Endothelial cell of umbilical vein (primary cell): ENCODE measurements at regions not wholly inside any gene's neighbourhood (a gene's known extent, or its start where the extent isn't known, plus 50 kb on each side); places are given as distances from the start of the nearest gene placed in this dataset.

Experiments used
- POLR2A ChIP-seq: IDR thresholded peaks from 2 replicates; pipeline ENCODE4 v1.6.1; 2012; ENCODE audit warnings: low read depth, mild to moderate bottlenecking, control low read depth, low read length
- POLR2AphosphoS5 ChIP-seq: IDR thresholded peaks from 2 replicates; pipeline ENCODE4 v1.6.1; 2012; ENCODE audit warnings: low read depth, mild to moderate bottlenecking, control low read depth, low read length, moderate library complexity; ENCODE audit not compliant: insufficient read depth
- TF ChIP-seq, protein P1 (sequence below), 2 donors: IDR thresholded peaks; 1 replicate in 1 of 2; 2 replicates in 1 of 2; pipeline ENCODE4 v1.5.1; 2011; ENCODE audit warnings: low read length in 2 of 2, mild to moderate bottlenecking in 2 of 2, moderate library complexity in 2 of 2, control low read depth in 1 of 2, inconsistent platforms in 1 of 2, low read depth in 1 of 2; ENCODE audit not compliant: insufficient read depth in 1 of 2; ENCODE audit errors: extremely low read depth in 1 of 2

DNA sequence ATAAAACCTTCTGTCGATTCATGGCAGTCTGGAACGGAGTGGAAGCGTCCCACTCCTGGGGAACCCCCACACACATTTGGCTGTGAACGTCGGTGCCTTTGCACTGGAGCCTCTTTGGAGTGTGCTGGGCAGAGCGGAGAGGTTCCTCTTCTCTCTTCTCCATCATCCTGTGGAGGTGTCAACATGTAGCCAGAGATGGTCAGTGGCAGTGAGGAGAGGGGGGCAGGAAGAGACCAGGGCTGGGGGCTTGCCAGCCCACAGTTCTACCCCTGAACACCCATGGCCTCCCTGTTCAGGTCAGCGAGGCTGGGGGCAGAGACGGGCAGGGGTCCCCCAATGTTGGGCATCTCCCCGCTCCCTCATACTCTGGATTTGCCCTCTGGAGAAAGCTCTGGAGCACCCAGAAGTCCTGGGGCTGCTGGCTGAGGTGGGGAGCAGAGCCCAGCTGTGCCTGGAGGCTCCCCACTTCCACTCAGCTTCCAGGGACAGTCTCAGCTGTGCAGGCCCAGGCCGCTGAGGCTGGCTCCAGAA is 223.7 kb downstream of the SEC14L1 start:
- TF ChIP-seq, protein P1, sequence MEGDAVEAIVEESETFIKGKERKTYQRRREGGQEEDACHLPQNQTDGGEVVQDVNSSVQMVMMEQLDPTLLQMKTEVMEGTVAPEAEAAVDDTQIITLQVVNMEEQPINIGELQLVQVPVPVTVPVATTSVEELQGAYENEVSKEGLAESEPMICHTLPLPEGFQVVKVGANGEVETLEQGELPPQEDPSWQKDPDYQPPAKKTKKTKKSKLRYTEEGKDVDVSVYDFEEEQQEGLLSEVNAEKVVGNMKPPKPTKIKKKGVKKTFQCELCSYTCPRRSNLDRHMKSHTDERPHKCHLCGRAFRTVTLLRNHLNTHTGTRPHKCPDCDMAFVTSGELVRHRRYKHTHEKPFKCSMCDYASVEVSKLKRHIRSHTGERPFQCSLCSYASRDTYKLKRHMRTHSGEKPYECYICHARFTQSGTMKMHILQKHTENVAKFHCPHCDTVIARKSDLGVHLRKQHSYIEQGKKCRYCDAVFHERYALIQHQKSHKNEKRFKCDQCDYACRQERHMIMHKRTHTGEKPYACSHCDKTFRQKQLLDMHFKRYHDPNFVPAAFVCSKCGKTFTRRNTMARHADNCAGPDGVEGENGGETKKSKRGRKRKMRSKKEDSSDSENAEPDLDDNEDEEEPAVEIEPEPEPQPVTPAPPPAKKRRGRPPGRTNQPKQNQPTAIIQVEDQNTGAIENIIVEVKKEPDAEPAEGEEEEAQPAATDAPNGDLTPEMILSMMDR (IDR thresholded peaks at IDR 0.05; ENCODE audit: extremely low read depth in 1 of 2, insufficient read depth in 1 of 2, low read depth in 1 of 2, low read length in 2 of 2) = no peak
- no peak for TF ChIP-seq POLR2A
- TF ChIP-seq POLR2AphosphoS5 = no peak
